ENCODE measurements at regions not wholly inside any gene's neighbourhood (a gene's known extent, or its start where the extent isn't known, plus 50 kb on each side); places are given as distances from the start of the nearest gene placed in this dataset.

- TF ChIP-seq EZH2 (IDR thresholded peaks at IDR 0.05): no peak
- no peak for TF ChIP-seq CTCF (IDR thresholded peaks at IDR 0.05)
- TF ChIP-seq EZH2phosphoT487 (IDR thresholded peaks at IDR 0.05): no peak
Measured at GRCh38 chr10:8416760-8417159, 362.3 kb downstream of the GATA3 start.

All from neural progenitor cell (in vitro differentiated cells).